GM20431 (cell line): ENCODE measurements at regions not wholly inside any gene's neighbourhood (a gene's known extent, or its start where the extent isn't known, plus 50 kb on each side); places are given as distances from the start of the nearest gene placed in this dataset.
"Not testable (repeated sequence)": the region's sequence is repeated elsewhere in the genome, so short reads cannot be mapped to it uniquely, and the experiment has no call there.

Experiments used
- in situ Hi-C: fragments of 300-500 bp; cut with MseI, MboI; formaldehyde crosslinking; loops from one replicate; pipeline ENCODE4 v1.15.0; 2020; ENCODE audit warnings: low sequenced_read_pairs; ENCODE audit not compliant: unreplicated experiment

- in situ Hi-C loops, result no loop called here
Observed at GRCh38 chr3:106458952-106459351, 590.1 kb upstream of the CBLB start.

- in situ Hi-C loops, result no loop called here
Observed at GRCh38 chr3:106466881-106467280, 598.1 kb upstream of the CBLB start.

GRCh38 chr3:106473576-106474475 lies 605.0 kb upstream of the CBLB start:
- in situ Hi-C loops, result no loop called here

- in situ Hi-C loops, result no loop called here
Observed at GRCh38 chr3:106482451-106482850, 613.6 kb upstream of the CBLB start.

GRCh38 chr3:106485217-106485616 lies 616.4 kb upstream of the CBLB start:
- in situ Hi-C loops, result no loop called here

- in situ Hi-C loops, result no loop called here
Observed at GRCh38 chr3:106485802-106486201, 617.0 kb upstream of the CBLB start.

DNA sequence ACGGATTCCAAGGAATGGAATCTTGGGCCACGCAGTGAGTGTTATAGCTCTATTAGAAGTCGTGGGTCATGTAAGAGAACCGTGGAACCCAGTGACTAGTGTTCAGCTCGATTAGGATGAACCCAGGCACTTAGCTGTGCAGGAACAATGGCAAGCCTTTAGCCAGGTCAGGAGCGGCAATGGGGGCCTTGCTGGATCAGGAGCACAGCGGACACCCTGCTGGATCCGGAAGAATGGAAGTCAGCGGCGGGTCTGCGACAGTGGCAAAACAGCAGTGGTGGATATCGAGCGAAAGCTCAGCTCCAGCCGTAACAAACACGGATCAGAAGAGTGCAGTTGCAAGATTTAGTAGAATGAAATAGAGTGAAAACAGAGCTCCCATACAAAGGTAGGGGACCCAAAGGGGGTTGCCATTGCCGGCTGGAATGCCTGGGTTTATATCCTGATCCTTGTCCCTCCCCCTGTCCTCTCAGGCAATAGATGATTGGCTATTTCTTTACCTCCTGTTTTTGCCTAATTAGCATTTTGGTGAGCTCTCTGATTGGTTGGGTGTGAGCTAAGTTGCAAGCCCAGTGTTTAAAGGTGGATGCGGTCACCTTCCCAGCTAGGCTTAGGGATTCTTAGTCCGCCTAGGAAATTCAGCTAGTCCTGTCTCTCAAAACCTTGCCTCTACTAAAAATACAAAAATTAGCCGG lies 618.3 kb upstream of the CBLB start:
- in situ Hi-C loops, result not testable (repeated sequence)

- in situ Hi-C loops, result no loop called here
Observed at GRCh38 chr3:106488331-106488730, 619.5 kb upstream of the CBLB start.

GRCh38 chr3:106491796-106492195 lies 623.0 kb upstream of the CBLB start:
- in situ Hi-C loops, result no loop called here

- in situ Hi-C loops, result no loop called here
Observed at GRCh38 chr3:106508331-106508893, 639.6 kb upstream of the CBLB start.

GRCh38 chr3:106510206-106510605 lies 641.4 kb upstream of the CBLB start:
- in situ Hi-C loops, result no loop called here

DNA sequence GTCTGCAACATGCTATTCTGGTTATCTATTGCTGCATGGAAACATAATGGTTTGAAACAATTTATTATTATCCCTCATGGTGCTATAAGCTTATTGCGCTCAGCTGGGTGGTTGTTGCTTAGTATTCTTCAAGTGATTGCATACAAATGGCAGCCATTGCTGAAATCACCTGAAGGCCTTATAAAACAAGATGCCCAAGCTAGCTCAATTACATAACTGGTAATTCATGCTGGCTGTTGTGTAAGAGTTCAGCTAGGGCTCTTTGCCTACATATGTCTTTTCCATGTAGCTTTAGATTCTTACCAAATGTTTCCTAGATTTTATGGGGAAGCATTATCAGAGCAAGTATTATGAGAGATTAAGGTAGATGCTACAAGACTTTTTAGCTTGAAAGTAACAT lies 644.0 kb upstream of the CBLB start:
- in situ Hi-C loops, result no loop called here

DNA sequence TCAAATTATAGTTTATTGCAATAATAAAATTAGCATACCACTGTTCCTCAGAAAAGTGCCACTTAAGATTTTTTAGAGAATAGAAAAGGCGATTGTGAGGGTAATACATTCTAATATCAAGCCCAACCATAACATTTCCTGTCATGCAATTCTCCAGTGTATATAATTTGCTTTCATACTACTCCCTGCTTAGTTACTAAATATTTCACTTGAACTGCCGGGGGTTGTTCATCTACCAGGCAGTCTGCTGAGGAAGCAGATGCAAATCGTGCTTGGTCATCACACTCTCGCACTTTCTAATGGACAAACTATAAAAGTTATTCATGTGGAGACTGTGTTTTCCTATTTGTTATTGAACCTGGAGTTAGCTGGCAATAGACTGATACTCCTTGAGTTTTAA lies 645.6 kb upstream of the CBLB start:
- in situ Hi-C loops, result no loop called here

DNA sequence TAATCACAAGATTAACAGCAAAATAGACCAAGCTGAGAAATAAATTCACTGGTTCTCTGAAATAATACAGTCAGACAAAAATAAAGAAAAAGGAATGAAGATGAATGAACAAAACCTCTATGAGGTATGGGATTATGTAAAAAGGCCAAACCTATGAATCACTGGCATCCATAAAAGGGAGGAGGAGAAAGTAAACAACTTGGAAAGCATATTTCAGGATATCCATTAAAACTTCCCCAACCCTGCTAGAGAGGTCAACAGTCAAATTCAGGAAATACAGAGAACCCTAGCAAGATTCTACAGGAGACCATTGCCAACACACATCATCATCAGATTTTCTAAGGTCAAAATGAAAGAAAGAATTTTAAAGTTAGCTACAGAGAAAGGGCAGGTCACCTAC lies 649.7 kb upstream of the CBLB start:
- in situ Hi-C loops, result no loop called here

DNA sequence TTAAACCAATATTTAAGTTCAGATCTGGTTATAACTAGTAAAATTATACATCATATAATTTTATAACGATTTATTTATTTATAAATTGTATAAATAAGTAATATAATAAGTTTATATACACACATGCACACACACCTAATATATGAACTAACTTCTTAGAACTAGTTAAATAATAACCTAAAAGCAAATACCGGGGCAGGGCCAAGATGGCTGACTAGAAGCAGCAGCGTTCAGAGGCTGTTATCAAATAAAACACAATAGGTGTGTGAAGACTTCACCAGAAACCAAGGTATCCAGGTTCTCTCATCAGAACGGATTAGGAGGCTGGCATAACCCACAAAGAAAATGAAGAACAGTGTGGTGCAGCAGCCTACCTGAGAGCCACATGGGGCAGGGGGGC lies 653.6 kb upstream of the CBLB start:
- in situ Hi-C loops, result no loop called here

DNA sequence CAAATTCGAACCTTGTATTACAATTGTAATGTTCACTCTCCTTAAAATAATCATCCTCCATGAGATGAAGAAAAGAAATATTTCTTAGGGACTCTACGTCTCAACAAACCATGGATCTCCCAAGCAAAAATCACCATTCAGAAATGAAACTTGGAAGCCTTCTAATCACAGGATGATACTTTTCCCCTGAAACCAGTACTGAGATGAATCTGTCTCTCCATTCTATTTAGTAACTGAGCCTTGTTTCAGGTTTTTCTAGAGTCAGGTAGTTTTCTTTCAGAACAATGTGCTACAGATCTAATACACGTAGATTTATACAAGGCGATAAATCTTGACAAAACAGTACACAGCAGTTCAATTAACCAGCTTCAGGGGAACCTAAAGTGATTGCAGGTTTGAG lies 660.1 kb upstream of the CBLB start:
- in situ Hi-C loops, result no loop called here

GRCh38 chr3:106529738-106530137 lies 660.9 kb upstream of the CBLB start:
- in situ Hi-C loops, result no loop called here

DNA sequence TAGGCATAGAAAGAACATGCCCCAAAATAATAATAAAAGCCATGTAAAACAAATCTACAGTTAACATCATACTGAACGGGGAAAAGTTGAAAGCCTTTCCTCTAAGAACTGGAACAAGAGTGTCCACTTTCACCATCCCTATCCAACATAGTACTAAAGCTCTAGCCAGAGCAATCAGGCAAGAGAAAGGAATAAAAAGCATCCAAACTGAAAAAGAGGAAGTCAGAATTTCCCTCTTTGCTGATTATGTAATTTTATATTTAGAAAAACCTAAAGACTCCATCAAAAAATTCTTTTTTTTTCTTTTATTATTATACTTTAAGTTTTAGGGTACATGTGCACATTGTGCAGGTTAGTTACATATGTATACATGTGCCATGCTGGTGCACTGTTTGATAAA lies 661.6 kb upstream of the CBLB start:
- in situ Hi-C loops, result no loop called here

GRCh38 chr3:106531771-106532329 lies 663.0 kb upstream of the CBLB start:
- in situ Hi-C loops, result not testable (repeated sequence)

DNA sequence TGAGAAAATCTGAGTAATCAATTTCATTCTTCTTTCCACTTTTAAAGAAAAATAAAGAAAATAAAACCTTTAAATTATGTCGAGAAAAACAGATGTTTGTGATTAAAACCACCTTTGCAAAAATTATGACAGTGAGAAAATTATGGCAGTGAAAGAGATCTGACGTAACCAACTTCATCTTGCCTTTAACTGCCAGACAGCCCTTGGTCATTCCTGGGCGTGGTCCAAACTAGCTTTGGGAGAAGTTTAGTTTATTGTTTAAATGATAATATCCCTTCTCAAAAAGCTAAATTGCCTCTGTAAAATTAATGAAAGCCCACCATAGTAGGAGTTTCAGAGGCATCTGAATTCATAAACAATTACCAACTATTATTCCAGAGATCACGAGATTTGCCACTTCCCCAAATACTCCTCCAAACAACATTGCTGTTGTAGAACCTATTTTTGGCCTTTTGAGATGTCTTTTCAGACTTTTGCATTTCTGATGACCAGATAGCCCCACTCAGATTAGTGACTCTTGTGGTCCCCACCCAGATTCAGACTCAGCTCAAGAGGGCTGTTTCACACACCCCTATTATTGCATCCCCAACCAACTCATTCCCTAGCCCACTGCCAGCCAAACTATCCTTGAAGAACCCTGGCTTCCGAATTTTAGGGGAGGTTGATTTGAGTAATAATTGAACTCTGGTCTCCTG lies 664.4 kb upstream of the CBLB start:
- in situ Hi-C loops, result no loop called here
